ENCODE measurements at regions not wholly inside any gene's neighbourhood (a gene's known extent, or its start where the extent isn't known, plus 50 kb on each side); places are given as distances from the start of the nearest gene placed in this dataset.
"Not testable (repeated sequence)": the region's sequence is repeated elsewhere in the genome, so short reads cannot be mapped to it uniquely, and the experiment has no call there.

GRCh38 chr3:182629521-182629920 lies 163.8 kb upstream of the ATP11B start:
- H3K4me3 ChIP-seq (ENCODE audit: low read length), result no peak overlapping the region
- H3K27me3 ChIP-seq (ENCODE audit: control insufficient read depth, insufficient read depth, low read length), result peaks cover 18% of the 10 kb centered on the region
- H3K4me2 ChIP-seq (ENCODE audit: low read length), result no peak overlapping the region
- no peaks in the 10 kb centered on the region for H3K36me3 ChIP-seq (ENCODE audit: insufficient read depth, low read length)
- H3K4me1 ChIP-seq (ENCODE audit: control insufficient read depth, insufficient read depth, low read length), result no peaks in the 10 kb centered on the region
- H3K9ac ChIP-seq (ENCODE audit: low read depth, low read length), result no peak overlapping the region
- H3K9me3 ChIP-seq (replicated peaks; ENCODE audit: low read length), result no peaks in the 10 kb centered on the region

DNA sequence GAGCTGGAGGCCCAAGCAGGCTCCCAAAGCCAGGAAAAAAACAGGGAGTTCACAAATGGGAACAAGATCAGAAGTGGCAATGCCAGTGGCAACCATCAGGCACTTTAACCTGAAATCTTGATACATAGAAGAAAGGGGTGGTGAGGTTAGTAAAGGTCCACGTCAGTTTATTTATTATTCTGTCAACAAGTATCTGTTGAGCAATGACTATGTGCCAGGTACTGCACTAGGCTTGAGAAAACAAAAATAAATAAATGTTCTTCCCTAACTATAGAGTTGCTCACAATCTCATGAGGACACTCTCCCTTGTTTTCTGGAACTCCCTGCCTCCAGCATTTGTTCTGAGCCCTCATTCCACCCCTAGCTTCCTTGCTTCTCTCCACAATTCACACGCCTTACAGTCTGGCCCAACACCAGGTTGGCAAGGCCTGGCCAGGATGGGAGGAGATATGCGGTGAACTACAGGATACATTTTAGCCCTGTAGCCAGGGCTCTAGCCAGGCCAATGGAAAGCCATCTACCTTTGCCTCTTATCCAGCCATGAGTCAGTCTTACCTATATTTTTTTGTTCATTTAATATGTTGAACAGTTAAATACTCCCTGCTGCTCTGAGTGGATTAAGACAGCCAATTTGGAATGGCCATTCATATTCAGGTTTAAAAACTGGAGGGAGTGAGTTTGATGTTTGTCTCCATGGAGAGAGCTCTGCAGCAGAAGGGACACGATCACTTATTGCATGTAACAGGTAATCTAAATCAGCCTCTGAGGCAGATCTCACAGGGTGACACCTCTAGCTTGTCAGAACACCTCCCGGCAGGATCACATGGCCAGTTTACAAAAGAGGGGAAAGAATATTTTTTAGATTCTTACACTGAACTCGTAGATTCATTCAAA lies 161.9 kb upstream of the ATP11B start:
- Histone ChIP-seq H3K9ac (ENCODE audit: low read depth, low read length) (no peak overlapping the region), H3K27me3 (ENCODE audit: control insufficient read depth, insufficient read depth, low read length) (peaks cover 9% of the 10 kb centered on the region), H3K36me3 (ENCODE audit: insufficient read depth, low read length) (no peaks in the 10 kb centered on the region), H3K9me3 (replicated peaks; ENCODE audit: low read length) (no peaks in the 10 kb centered on the region), H3K4me3 (ENCODE audit: low read length) (no peak overlapping the region), H3K4me1 (ENCODE audit: control insufficient read depth, insufficient read depth, low read length) (no peaks in the 10 kb centered on the region), H3K4me2 (ENCODE audit: low read length) (no peak overlapping the region)

DNA sequence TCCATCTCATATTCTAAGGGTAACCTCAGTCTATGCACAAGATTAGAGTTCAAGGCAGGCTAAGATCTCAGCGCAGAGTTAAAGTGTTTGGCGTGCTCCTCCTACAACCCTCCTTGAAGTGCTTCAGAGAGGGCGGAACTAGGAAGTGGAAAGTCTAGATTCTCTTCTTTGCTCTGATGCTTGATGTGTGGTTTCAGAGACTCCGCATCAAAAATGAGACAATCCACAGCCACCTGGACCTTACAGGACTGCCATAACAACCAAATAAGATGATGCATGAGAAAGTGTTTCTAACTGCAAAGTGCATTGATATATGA lies 161.3 kb upstream of the ATP11B start:
- no peak overlapping the region for H3K9ac ChIP-seq (ENCODE audit: low read depth, low read length)
- H3K36me3 ChIP-seq (ENCODE audit: insufficient read depth, low read length), result no peaks in the 10 kb centered on the region
- peaks cover 5% of the 10 kb centered on the region for H3K27me3 ChIP-seq (ENCODE audit: control insufficient read depth, insufficient read depth, low read length)
- H3K4me2 ChIP-seq (ENCODE audit: low read length), result no peak overlapping the region
- no peaks in the 10 kb centered on the region for H3K4me1 ChIP-seq (ENCODE audit: control insufficient read depth, insufficient read depth, low read length)
- H3K4me3 ChIP-seq (ENCODE audit: low read length), result no peak overlapping the region
- no peaks in the 10 kb centered on the region for H3K9me3 ChIP-seq (replicated peaks; ENCODE audit: low read length)

GRCh38 chr3:182633186-182633585 lies 160.1 kb upstream of the ATP11B start:
- Histone ChIP-seq H3K27me3 (ENCODE audit: control insufficient read depth, insufficient read depth, low read length) (peaks cover 3% of the 10 kb centered on the region), H3K9ac (ENCODE audit: low read depth, low read length) (no peak overlapping the region), H3K9me3 (replicated peaks; ENCODE audit: low read length) (no peaks in the 10 kb centered on the region), H3K4me2 (ENCODE audit: low read length) (no peak overlapping the region), H3K4me3 (ENCODE audit: low read length) (no peak overlapping the region), H3K4me1 (ENCODE audit: control insufficient read depth, insufficient read depth, low read length) (no peaks in the 10 kb centered on the region), H3K36me3 (ENCODE audit: insufficient read depth, low read length) (no peaks in the 10 kb centered on the region)

DNA sequence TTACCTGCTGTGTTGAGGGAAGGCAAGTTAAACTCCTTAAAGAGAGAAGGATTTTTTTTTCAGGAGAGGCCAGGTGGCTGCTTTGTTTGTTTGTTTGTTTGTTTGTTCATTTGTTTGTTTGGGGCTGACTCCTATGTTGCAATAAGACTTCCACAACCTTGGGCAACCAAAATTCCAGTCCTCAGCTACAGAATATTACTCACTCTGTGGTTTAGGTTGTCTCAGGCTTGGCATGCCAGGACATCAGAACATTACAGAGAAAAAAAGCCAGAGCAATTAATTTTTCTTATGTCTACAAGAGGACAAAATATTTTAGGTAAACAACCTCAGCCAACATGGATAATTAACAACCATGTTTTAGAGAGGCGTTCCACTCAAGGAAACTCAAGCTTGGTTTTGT lies 156.7 kb upstream of the ATP11B start:
- Histone ChIP-seq H3K27me3 (ENCODE audit: control insufficient read depth, insufficient read depth, low read length) (peaks cover 3% of the 10 kb centered on the region), H3K4me1 (ENCODE audit: control insufficient read depth, insufficient read depth, low read length) (no peaks in the 10 kb centered on the region), H3K9ac (ENCODE audit: low read depth, low read length) (no peak overlapping the region), H3K4me2 (ENCODE audit: low read length) (no peak overlapping the region), H3K9me3 (replicated peaks; ENCODE audit: low read length) (no peaks in the 10 kb centered on the region), H3K36me3 (ENCODE audit: insufficient read depth, low read length) (no peaks in the 10 kb centered on the region), H3K4me3 (ENCODE audit: low read length) (no peak overlapping the region)

DNA sequence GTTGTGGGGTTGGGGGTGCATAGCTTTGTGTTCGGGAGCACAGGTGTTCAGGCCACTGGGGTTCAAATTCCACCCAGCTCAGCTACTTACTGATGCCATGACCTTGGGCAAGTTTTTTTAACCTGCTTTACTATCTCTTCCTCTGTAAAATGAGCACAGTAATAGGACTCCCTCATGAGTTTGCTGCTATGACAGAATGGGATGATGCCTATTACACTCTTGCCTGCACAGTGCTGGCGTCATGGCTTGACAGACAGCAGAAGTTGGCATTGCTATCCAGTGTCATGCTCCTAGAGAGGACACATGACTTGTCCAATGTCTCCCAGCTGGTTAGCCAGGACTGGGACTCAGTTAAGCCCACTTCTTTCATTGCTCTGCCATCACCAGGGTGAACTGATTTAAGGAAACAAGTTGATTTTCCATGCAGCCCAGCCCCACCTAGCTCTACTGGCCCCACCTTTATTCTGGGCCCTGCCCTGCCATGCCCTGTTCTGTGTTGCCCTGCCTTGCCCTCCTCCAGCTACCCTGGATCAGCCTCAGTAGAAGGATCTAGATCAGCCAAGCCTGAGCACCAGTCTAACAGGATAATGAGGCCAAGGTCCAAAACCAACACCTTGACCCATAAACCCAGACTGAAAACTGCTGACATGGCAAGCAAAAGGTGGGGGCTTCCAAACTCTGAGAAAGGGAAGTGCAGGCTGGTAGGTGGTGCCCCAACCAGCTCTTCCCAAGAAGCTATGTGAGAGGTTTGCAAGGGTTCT lies 155.8 kb upstream of the ATP11B start:
- Histone ChIP-seq H3K4me3 (ENCODE audit: low read length) (no peak overlapping the region), H3K4me2 (ENCODE audit: low read length) (no peak overlapping the region), H3K27me3 (ENCODE audit: control insufficient read depth, insufficient read depth, low read length) (peaks cover 3% of the 10 kb centered on the region), H3K4me1 (ENCODE audit: control insufficient read depth, insufficient read depth, low read length) (no peaks in the 10 kb centered on the region), H3K9ac (ENCODE audit: low read depth, low read length) (no peak overlapping the region), H3K36me3 (ENCODE audit: insufficient read depth, low read length) (no peaks in the 10 kb centered on the region), H3K9me3 (replicated peaks; ENCODE audit: low read length) (no peaks in the 10 kb centered on the region)

DNA sequence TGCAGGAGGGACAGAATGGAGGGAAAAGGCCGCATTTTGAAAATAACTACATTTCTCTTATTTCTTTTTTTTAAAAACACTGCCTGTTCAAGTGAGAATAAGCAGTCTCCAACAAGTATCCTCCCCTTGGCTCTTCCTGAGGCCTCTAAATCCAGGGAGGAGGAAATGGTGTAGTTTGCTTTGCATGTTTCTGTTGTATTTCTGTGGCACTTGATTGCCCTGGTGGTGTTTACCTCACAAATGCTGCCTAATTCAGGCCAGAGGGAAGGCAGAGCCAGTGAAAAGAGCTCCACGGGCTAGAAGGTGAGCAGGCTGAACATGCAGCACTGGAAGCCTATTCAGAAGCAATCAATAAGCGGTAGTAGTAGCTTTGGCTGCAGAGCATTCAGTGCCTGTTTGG lies 149.3 kb upstream of the ATP11B start:
- H3K9ac ChIP-seq (ENCODE audit: low read depth, low read length), result no peak overlapping the region
- no peaks in the 10 kb centered on the region for H3K36me3 ChIP-seq (ENCODE audit: insufficient read depth, low read length)

GRCh38 chr3:182644790-182645433 lies 148.4 kb upstream of the ATP11B start:
- no peak overlapping the region for H3K4me3 ChIP-seq (ENCODE audit: low read length)
- no peak overlapping the region for H3K4me2 ChIP-seq (ENCODE audit: low read length)
- no peaks in the 10 kb centered on the region for H3K4me1 ChIP-seq (ENCODE audit: control insufficient read depth, insufficient read depth, low read length)
- no peak overlapping the region for H3K9ac ChIP-seq (ENCODE audit: low read depth, low read length)
- H3K36me3 ChIP-seq (ENCODE audit: insufficient read depth, low read length), result no peaks in the 10 kb centered on the region
- H3K27me3 ChIP-seq (ENCODE audit: control insufficient read depth, insufficient read depth, low read length), result peaks cover 11% of the 10 kb centered on the region
- no peaks in the 10 kb centered on the region for H3K9me3 ChIP-seq (replicated peaks; ENCODE audit: low read length)

More for the DNA sequence above, 149.3 kb upstream of the ATP11B start:
- Histone ChIP-seq H3K27me3 (ENCODE audit: control insufficient read depth, insufficient read depth, low read length) (peaks cover 11% of the 10 kb centered on the region), H3K4me3 (ENCODE audit: low read length) (no peak overlapping the region), H3K4me2 (ENCODE audit: low read length) (no peak overlapping the region), H3K9me3 (replicated peaks; ENCODE audit: low read length) (no peaks in the 10 kb centered on the region), H3K4me1 (ENCODE audit: control insufficient read depth, insufficient read depth, low read length) (no peaks in the 10 kb centered on the region)

- Histone ChIP-seq H3K9ac (ENCODE audit: low read depth, low read length) (no peak overlapping the region), H3K4me2 (ENCODE audit: low read length) (no peak overlapping the region), H3K27me3 (ENCODE audit: control insufficient read depth, insufficient read depth, low read length) (no peaks in the 10 kb centered on the region), H3K4me3 (ENCODE audit: low read length) (no peak overlapping the region), H3K4me1 (ENCODE audit: control insufficient read depth, insufficient read depth, low read length) (no peaks in the 10 kb centered on the region), H3K9me3 (replicated peaks; ENCODE audit: low read length) (no peaks in the 10 kb centered on the region), H3K36me3 (ENCODE audit: insufficient read depth, low read length) (no peaks in the 10 kb centered on the region)
Observed at GRCh38 chr3:182650568-182651128, 142.7 kb upstream of the ATP11B start.

- H3K4me2 ChIP-seq (ENCODE audit: low read length), result no peak overlapping the region
- no peaks in the 10 kb centered on the region for H3K36me3 ChIP-seq (ENCODE audit: insufficient read depth, low read length)
- no peak overlapping the region for H3K4me3 ChIP-seq (ENCODE audit: low read length)
- no peaks in the 10 kb centered on the region for H3K4me1 ChIP-seq (ENCODE audit: control insufficient read depth, insufficient read depth, low read length)
- H3K9me3 ChIP-seq (replicated peaks; ENCODE audit: low read length), result no peaks in the 10 kb centered on the region
- H3K9ac ChIP-seq (ENCODE audit: low read depth, low read length), result no peak overlapping the region
- H3K27me3 ChIP-seq (ENCODE audit: control insufficient read depth, insufficient read depth, low read length), result no peaks in the 10 kb centered on the region
Observed at GRCh38 chr3:182651461-182651860, 141.8 kb upstream of the ATP11B start.

DNA sequence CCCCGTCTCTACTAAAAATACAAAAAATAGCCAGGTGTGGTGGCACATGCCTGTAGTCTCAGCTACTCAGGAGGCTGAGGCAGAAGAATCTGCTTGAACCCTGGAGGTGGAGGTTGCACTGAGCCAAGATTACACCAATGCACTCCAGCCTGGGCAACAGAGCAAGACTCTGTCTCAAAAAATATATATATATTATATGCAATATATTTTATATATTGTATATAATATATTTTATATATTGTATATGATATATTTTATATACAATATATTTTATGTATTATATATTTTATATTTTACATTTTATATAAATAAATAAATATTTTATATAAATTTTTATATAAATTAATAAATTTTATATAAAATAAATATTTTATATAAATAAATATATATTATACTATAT lies 140.2 kb upstream of the ATP11B start:
- H3K4me2 ChIP-seq (ENCODE audit: low read length); H3K36me3 ChIP-seq (ENCODE audit: insufficient read depth, low read length); H3K9ac ChIP-seq (ENCODE audit: low read depth, low read length); H3K27me3 ChIP-seq (ENCODE audit: control insufficient read depth, insufficient read depth, low read length); H3K4me3 ChIP-seq (ENCODE audit: low read length); H3K9me3 ChIP-seq (replicated peaks; ENCODE audit: low read length); H3K4me1 ChIP-seq (ENCODE audit: control insufficient read depth, insufficient read depth, low read length): not testable (repeated sequence)
